NCI-H2081 treated with DMSO at 0.1 percent for 48 hours (cell line): ENCODE measurements at regions not wholly inside any gene's neighbourhood (a gene's known extent, or its start where the extent isn't known, plus 50 kb on each side); places are given as distances from the start of the nearest gene placed in this dataset.
"Not testable (repeated sequence)": the region's sequence is repeated elsewhere in the genome, so short reads cannot be mapped to it uniquely, and the experiment has no call there.

Experiments
- DNase-seq: peaks from one replicate; lab custom pipeline; 2025; lab: John Stamatoyannopoulos, UW

GRCh38 chr5:16296946-16297345 is 117.4 kb upstream of the MARCHF11 start:
- no peak for DNase-seq

GRCh38 chr5:16291894-16292293 is 112.3 kb upstream of the MARCHF11 start:
- DNase-seq, result no peak

DNA sequence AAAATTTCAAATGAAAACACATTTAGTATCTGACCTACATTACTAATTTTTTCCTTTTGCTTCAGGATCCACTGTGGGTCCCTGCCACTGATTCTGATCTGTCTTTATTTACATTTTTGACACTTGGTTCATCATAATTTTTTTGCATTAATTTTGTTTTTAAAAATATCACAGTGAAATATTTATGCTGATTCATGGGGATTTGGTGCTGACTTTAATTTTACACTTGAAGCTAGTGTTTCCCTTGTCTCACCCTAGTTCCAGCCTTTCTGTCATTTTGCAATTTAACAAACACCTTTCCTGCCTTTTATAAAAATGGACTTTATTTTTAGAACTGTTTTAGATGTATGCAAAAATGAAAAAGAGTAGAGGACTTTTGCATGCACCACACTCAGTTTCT is 111.9 kb upstream of the MARCHF11 start:
- no peak for DNase-seq

DNA sequence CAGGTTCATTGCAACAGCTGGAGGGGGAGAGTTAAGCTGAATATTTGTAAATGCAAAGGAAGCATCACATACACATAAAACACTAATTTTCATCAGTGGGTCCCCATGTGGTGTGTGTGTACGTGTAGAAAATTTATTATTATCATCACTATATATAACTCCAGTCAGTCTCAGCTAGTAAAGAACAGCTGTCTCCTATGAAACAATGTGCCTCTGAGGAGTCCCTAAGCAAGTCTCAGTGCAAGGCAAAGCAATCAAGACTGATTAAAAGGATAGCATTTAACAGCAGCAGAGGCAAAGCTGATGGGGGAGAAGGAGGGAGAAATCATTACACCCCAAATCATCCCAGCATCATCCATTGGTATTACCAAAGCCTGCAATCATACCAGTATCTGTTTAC is 104.2 kb upstream of the MARCHF11 start:
- no peak for DNase-seq

- DNase-seq, result not testable (repeated sequence)
These were observed 97.3 kb upstream of the MARCHF11 start for GRCh38 chr5:16276859-16277258.

- peak; percentile 79 for DNase-seq
These were observed 92.3 kb upstream of the MARCHF11 start for GRCh38 chr5:16271851-16272250.

DNA sequence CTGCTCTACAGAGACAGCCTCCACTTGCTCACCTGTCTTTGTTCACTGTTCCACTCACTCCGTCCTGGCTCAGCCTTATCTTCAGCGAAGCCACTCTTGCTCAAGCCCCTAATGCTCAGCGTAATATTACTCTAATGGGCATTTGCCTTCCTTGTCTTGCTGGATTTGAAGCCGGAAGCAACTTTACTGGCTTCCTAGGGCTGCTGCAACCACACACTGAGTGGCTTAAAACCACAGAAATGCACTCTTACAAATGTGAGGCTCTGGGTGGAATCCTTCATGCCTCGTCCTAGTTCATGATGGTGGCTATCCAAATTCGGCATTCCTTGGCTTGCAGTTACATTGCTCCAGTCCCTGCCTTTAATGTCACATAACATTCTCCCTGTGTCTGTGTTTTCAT is 85.5 kb upstream of the MARCHF11 start:
- no peak for DNase-seq

DNA sequence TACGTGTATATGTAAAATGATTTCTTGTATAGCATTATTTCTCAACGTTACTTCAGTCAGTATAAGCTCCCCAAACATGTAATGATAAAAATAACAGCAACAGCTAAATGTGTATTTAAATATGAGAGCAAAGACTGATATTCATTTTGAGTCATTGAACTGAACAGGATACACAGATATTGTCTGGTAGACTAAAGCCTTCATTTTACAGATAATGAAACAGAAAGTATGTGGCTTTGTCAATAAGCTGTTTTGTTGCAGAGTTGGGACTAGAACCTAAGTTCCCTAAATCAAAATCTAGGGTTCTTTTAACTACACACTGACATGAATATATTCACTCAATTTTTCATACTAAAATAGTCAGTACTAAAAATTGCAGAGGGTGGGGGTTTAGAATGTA is 80.4 kb upstream of the MARCHF11 start:
- no peak for DNase-seq

DNA sequence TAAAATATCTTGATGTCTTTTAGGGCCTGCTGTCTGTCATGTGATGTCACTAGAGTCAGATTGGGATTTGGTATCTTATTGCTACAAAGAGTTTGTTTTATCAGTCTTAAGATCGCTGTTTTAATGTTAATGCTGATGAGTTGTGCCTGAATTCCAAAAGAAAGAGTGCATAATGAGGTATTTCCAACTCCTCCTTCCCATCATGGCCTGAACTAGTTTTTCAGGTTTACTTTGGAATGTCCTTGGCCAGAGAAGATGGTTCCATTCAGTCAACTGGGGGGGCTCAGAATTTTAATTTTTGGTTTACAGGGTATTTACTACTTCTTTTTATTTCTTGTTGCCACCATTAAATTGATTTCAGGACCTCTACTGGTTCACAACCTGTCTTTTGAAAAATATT is 74.3 kb upstream of the MARCHF11 start:
- DNase-seq, result no peak

DNA sequence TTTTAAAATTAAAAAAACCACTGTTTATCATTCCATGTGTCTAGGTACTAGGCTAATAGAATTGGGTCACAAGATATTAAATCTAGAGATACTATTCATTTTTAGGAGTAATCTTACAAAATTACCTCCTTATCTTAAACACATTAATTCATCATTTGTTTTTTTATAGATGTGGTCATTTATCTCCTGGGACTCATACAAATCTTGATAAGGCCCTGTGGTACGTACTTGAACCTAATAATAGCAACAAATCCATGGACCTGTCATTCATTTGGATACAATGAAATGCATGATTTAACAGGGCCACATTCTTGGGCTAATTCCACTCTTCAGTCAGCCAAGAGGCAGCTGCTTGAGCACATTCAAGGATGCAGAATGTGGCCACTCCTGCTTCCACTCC is 66.4 kb upstream of the MARCHF11 start:
- DNase-seq, result no peak

DNA sequence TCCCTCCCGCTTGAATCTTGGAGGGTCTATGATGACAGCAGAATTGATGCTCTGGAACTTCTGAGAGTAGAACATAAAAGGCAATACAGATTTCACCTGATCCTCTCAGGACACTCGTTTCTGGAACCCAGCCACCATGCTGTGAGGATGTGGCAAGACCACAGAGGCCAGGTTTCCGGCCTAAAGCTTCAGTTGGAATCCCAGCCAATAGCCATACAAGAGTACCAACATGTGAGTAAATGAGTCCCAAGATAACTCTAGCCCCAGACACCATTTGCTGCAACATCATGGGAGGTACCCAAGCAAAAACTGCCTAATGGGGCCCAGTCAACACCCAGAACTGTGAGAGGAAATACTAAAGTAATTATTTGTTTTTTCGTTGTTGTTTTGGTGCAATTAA is 65.7 kb upstream of the MARCHF11 start:
- no peak for DNase-seq

GRCh38 chr5:16238018-16238417 is 58.4 kb upstream of the MARCHF11 start:
- DNase-seq, result no peak

DNA sequence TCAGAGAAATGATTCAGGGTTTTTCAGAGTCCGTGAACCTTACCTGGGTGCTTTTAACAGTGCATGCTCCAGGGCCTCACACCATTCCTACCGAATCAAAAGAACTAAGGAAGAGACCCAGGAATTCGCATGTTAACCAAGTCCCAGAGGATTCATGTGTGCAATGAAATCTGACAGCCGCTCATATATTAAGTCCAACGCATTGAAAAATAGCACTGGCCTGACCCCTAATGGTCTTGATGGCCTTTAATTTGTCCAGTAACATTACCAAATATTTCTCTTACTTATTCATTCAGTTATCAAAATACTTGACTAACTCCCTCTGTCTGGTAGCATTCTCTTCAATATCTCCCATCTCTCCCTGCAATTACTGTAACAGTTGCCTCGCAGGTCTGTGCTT is 55.0 kb upstream of the MARCHF11 start:
- no peak for DNase-seq

GRCh38 chr5:16233730-16234129 is 54.1 kb upstream of the MARCHF11 start:
- DNase-seq, result no peak

- no peak for DNase-seq
These were observed 49.9 kb upstream of the MARCHF11 start for GRCh38 chr5:16229357-16229940.
